ENCODE measurements at regions not wholly inside any gene's neighbourhood (a gene's known extent, or its start where the extent isn't known, plus 50 kb on each side); places are given as distances from the start of the nearest gene placed in this dataset.

DNA sequence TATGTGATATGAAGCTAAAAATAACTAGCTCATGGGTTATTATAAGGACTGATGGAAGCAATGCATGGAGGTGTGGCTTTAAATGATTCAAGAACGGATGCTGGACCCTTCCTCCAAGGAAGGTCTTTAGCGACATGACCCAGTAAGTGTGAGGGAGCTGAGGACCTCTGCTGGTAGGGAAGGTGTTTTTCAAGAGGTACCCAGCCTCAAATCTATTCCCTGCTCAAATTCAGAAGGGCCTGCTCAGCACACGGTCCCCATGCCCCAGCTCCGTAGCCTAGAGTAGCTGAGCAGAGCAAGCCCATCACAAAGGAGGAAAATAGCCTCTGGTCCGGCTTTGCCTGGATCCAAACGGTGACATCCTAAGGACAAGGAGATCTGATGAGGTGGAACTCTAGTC is 266.2 kb upstream of the IGF1R start:
- Histone ChIP-seq H3K9ac (ENCODE audit: low read length) (no peak overlapping the region), H3K79me2 (ENCODE audit: insufficient read depth, low read length) (no peaks in the 10 kb centered on the region), H3K4me3 (ENCODE audit: insufficient read depth, low read length, poor library complexity, severe bottlenecking) (no peak overlapping the region), H4K20me1 (ENCODE audit: low read depth, low read length) (no peaks in the 10 kb centered on the region), H3K36me3 (ENCODE audit: low read length) (no peaks in the 10 kb centered on the region), H2AFZ (ENCODE audit: low read depth, low read length, severe bottlenecking) (no peak overlapping the region), H3F3A (ENCODE audit: insufficient read depth) (no peaks in the 10 kb centered on the region), H3K9me3 (ENCODE audit: insufficient read depth, low read length) (no peaks in the 10 kb centered on the region), H3K27ac (ENCODE audit: low read depth, low read length) (no peak overlapping the region), H3K4me2 (ENCODE audit: low read depth, low read length, poor library complexity, severe bottlenecking) (no peak overlapping the region), H3K9me2 (replicated peaks; ENCODE audit: insufficient read depth, low read length) (no peaks in the 10 kb centered on the region), H3K27me3 (ENCODE audit: low read length) (no peaks in the 10 kb centered on the region)
- TF ChIP-seq EZH2phosphoT487 (conservative IDR thresholded peaks at IDR 0.05; ENCODE audit: low read length) (no peak), CTCF (IDR thresholded peaks at IDR 0.05; ENCODE audit: insufficient read depth, low read length, poor library complexity, severe bottlenecking) (no peak)

GRCh38 chr15:98383571-98383970 is 264.8 kb upstream of the IGF1R start:
- Histone ChIP-seq H3K27ac (ENCODE audit: low read depth, low read length) (no peak overlapping the region), H3K27me3 (ENCODE audit: low read length) (no peaks in the 10 kb centered on the region), H3K9me3 (ENCODE audit: insufficient read depth, low read length) (no peaks in the 10 kb centered on the region), H3K4me3 (ENCODE audit: insufficient read depth, low read length, poor library complexity, severe bottlenecking) (no peak overlapping the region), H4K20me1 (ENCODE audit: low read depth, low read length) (no peaks in the 10 kb centered on the region), H3K9ac (ENCODE audit: low read length) (no peak overlapping the region), H3K79me2 (ENCODE audit: insufficient read depth, low read length) (no peaks in the 10 kb centered on the region), H3K9me2 (replicated peaks; ENCODE audit: insufficient read depth, low read length) (no peaks in the 10 kb centered on the region), H3K36me3 (ENCODE audit: low read length) (no peaks in the 10 kb centered on the region), H3K4me2 (ENCODE audit: low read depth, low read length, poor library complexity, severe bottlenecking) (no peak overlapping the region), H2AFZ (ENCODE audit: low read depth, low read length, severe bottlenecking) (no peak overlapping the region), H3F3A (ENCODE audit: insufficient read depth) (no peaks in the 10 kb centered on the region)
- TF ChIP-seq EZH2phosphoT487 (conservative IDR thresholded peaks at IDR 0.05; ENCODE audit: low read length) (no peak), CTCF (IDR thresholded peaks at IDR 0.05; ENCODE audit: insufficient read depth, low read length, poor library complexity, severe bottlenecking) (no peak)

- no peaks in the 10 kb centered on the region for H3K27me3 ChIP-seq (ENCODE audit: low read length)
- H3K9me2 ChIP-seq (replicated peaks; ENCODE audit: insufficient read depth, low read length): no peaks in the 10 kb centered on the region
- no peaks in the 10 kb centered on the region for H3K9me3 ChIP-seq (ENCODE audit: insufficient read depth, low read length)
- TF ChIP-seq EZH2phosphoT487 (conservative IDR thresholded peaks at IDR 0.05; ENCODE audit: low read length) (no peak), CTCF (IDR thresholded peaks at IDR 0.05; ENCODE audit: insufficient read depth, low read length, poor library complexity, severe bottlenecking) (no peak)
- H2AFZ ChIP-seq (ENCODE audit: low read depth, low read length, severe bottlenecking): no peak overlapping the region
- H3F3A ChIP-seq (ENCODE audit: insufficient read depth): no peaks in the 10 kb centered on the region
- H3K4me3 ChIP-seq (ENCODE audit: insufficient read depth, low read length, poor library complexity, severe bottlenecking): no peak overlapping the region
- H3K4me2 ChIP-seq (ENCODE audit: low read depth, low read length, poor library complexity, severe bottlenecking): no peak overlapping the region
- no peak overlapping the region for H3K9ac ChIP-seq (ENCODE audit: low read length)
- no peaks in the 10 kb centered on the region for H3K79me2 ChIP-seq (ENCODE audit: insufficient read depth, low read length)
- H4K20me1 ChIP-seq (ENCODE audit: low read depth, low read length): no peaks in the 10 kb centered on the region
- H3K27ac ChIP-seq (ENCODE audit: low read depth, low read length): no peak overlapping the region
- H3K36me3 ChIP-seq (ENCODE audit: low read length): no peaks in the 10 kb centered on the region
These were observed 263.9 kb upstream of the IGF1R start for GRCh38 chr15:98384328-98385029.
